ENCODE measurements at regions not wholly inside any gene's neighbourhood (a gene's known extent, or its start where the extent isn't known, plus 50 kb on each side); places are given as distances from the start of the nearest gene placed in this dataset.

GRCh38 chr9:78599926-78600325, 303.0 kb downstream of the PSAT1 start:
- Histone ChIP-seq H3K27me3 (ENCODE audit: control insufficient read depth, insufficient read depth, low read length) (no peaks in the 10 kb centered on the region), H3K36me3 (replicated peaks; ENCODE audit: control insufficient read depth, insufficient read depth, low read length) (no peaks in the 10 kb centered on the region), H3K4me3 (ENCODE audit: insufficient read depth, low read depth, low read length) (no peak overlapping the region)
- no peak for DNase-seq

- DNase-seq: no peak
- H3K27me3 ChIP-seq (ENCODE audit: control insufficient read depth, insufficient read depth, low read length): no peaks in the 10 kb centered on the region
- no peak overlapping the region for H3K4me3 ChIP-seq (ENCODE audit: insufficient read depth, low read depth, low read length)
- no peaks in the 10 kb centered on the region for H3K36me3 ChIP-seq (replicated peaks; ENCODE audit: control insufficient read depth, insufficient read depth, low read length)
Observed at GRCh38 chr9:78601957-78602565, 305.1 kb downstream of the PSAT1 start.

- DNase-seq: no peak
- no peak overlapping the region for H3K4me3 ChIP-seq (ENCODE audit: insufficient read depth, low read depth, low read length)
- no peaks in the 10 kb centered on the region for H3K36me3 ChIP-seq (replicated peaks; ENCODE audit: control insufficient read depth, insufficient read depth, low read length)
- no peaks in the 10 kb centered on the region for H3K27me3 ChIP-seq (ENCODE audit: control insufficient read depth, insufficient read depth, low read length)
Observed at GRCh38 chr9:78605041-78606000, 308.4 kb downstream of the PSAT1 start.

- Histone ChIP-seq H3K4me3 (ENCODE audit: insufficient read depth, low read depth, low read length) (no peak overlapping the region), H3K27me3 (ENCODE audit: control insufficient read depth, insufficient read depth, low read length) (no peaks in the 10 kb centered on the region), H3K36me3 (replicated peaks; ENCODE audit: control insufficient read depth, insufficient read depth, low read length) (no peaks in the 10 kb centered on the region)
- DNase-seq: no peak
Observed at GRCh38 chr9:78606001-78606379, 309.1 kb downstream of the PSAT1 start.

- H3K27me3 ChIP-seq (ENCODE audit: control insufficient read depth, insufficient read depth, low read length): no peaks in the 10 kb centered on the region
- no peak overlapping the region for H3K4me3 ChIP-seq (ENCODE audit: insufficient read depth, low read depth, low read length)
- H3K36me3 ChIP-seq (replicated peaks; ENCODE audit: control insufficient read depth, insufficient read depth, low read length): no peaks in the 10 kb centered on the region
- no peak for DNase-seq
Observed at GRCh38 chr9:78607853-78608252, 310.9 kb downstream of the PSAT1 start.

- H3K4me3 ChIP-seq (ENCODE audit: insufficient read depth, low read depth, low read length): no peak overlapping the region
- H3K27me3 ChIP-seq (ENCODE audit: control insufficient read depth, insufficient read depth, low read length): no peaks in the 10 kb centered on the region
- DNase-seq: no peak
- no peaks in the 10 kb centered on the region for H3K36me3 ChIP-seq (replicated peaks; ENCODE audit: control insufficient read depth, insufficient read depth, low read length)
Observed at GRCh38 chr9:78609450-78609849, 312.5 kb downstream of the PSAT1 start.

GRCh38 chr9:78612091-78612490, 315.2 kb downstream of the PSAT1 start:
- H3K36me3 ChIP-seq (replicated peaks; ENCODE audit: control insufficient read depth, insufficient read depth, low read length): no peaks in the 10 kb centered on the region
- DNase-seq: no peak
- H3K27me3 ChIP-seq (ENCODE audit: control insufficient read depth, insufficient read depth, low read length): no peaks in the 10 kb centered on the region
- no peak overlapping the region for H3K4me3 ChIP-seq (ENCODE audit: insufficient read depth, low read depth, low read length)

GRCh38 chr9:78613006-78613405, 316.1 kb downstream of the PSAT1 start:
- H3K27me3 ChIP-seq (ENCODE audit: control insufficient read depth, insufficient read depth, low read length): no peaks in the 10 kb centered on the region
- no peak overlapping the region for H3K4me3 ChIP-seq (ENCODE audit: insufficient read depth, low read depth, low read length)
- H3K36me3 ChIP-seq (replicated peaks; ENCODE audit: control insufficient read depth, insufficient read depth, low read length): no peaks in the 10 kb centered on the region
- no peak for DNase-seq

GRCh38 chr9:78614892-78615291, 318.0 kb downstream of the PSAT1 start:
- no peak overlapping the region for H3K4me3 ChIP-seq (ENCODE audit: insufficient read depth, low read depth, low read length)
- no peaks in the 10 kb centered on the region for H3K27me3 ChIP-seq (ENCODE audit: control insufficient read depth, insufficient read depth, low read length)
- H3K36me3 ChIP-seq (replicated peaks; ENCODE audit: control insufficient read depth, insufficient read depth, low read length): no peaks in the 10 kb centered on the region
- no peak for DNase-seq

GRCh38 chr9:78615372-78615771, 318.4 kb downstream of the PSAT1 start:
- H3K36me3 ChIP-seq (replicated peaks; ENCODE audit: control insufficient read depth, insufficient read depth, low read length): no peaks in the 10 kb centered on the region
- no peak for DNase-seq
- H3K4me3 ChIP-seq (ENCODE audit: insufficient read depth, low read depth, low read length): no peak overlapping the region
- no peaks in the 10 kb centered on the region for H3K27me3 ChIP-seq (ENCODE audit: control insufficient read depth, insufficient read depth, low read length)

GRCh38 chr9:78618735-78619134, 321.8 kb downstream of the PSAT1 start:
- DNase-seq: no peak

GRCh38 chr9:78620303-78620702, 323.4 kb downstream of the PSAT1 start:
- DNase-seq: no peak
- Histone ChIP-seq H3K4me3 (ENCODE audit: insufficient read depth, low read depth, low read length) (no peak overlapping the region), H3K27me3 (ENCODE audit: control insufficient read depth, insufficient read depth, low read length) (no peaks in the 10 kb centered on the region), H3K36me3 (replicated peaks; ENCODE audit: control insufficient read depth, insufficient read depth, low read length) (no peaks in the 10 kb centered on the region)

More at GRCh38 chr9:78618735-78619134, 321.8 kb downstream of the PSAT1 start:
- H3K27me3 ChIP-seq (ENCODE audit: control insufficient read depth, insufficient read depth, low read length): no peaks in the 10 kb centered on the region
- H3K36me3 ChIP-seq (replicated peaks; ENCODE audit: control insufficient read depth, insufficient read depth, low read length): no peaks in the 10 kb centered on the region
- no peak overlapping the region for H3K4me3 ChIP-seq (ENCODE audit: insufficient read depth, low read depth, low read length)

GRCh38 chr9:78620764-78621163, 323.8 kb downstream of the PSAT1 start:
- no peak for DNase-seq
- Histone ChIP-seq H3K27me3 (ENCODE audit: control insufficient read depth, insufficient read depth, low read length) (no peaks in the 10 kb centered on the region), H3K36me3 (replicated peaks; ENCODE audit: control insufficient read depth, insufficient read depth, low read length) (no peaks in the 10 kb centered on the region), H3K4me3 (ENCODE audit: insufficient read depth, low read depth, low read length) (no peak overlapping the region)

- DNase-seq: no peak
- H3K27me3 ChIP-seq (ENCODE audit: control insufficient read depth, insufficient read depth, low read length): no peaks in the 10 kb centered on the region
- no peak overlapping the region for H3K4me3 ChIP-seq (ENCODE audit: insufficient read depth, low read depth, low read length)
- no peaks in the 10 kb centered on the region for H3K36me3 ChIP-seq (replicated peaks; ENCODE audit: control insufficient read depth, insufficient read depth, low read length)
Observed at GRCh38 chr9:78622126-78622525, 325.2 kb downstream of the PSAT1 start.

GRCh38 chr9:78626971-78627370, 330.0 kb downstream of the PSAT1 start:
- no peak overlapping the region for H3K4me3 ChIP-seq (ENCODE audit: insufficient read depth, low read depth, low read length)
- no peaks in the 10 kb centered on the region for H3K36me3 ChIP-seq (replicated peaks; ENCODE audit: control insufficient read depth, insufficient read depth, low read length)
- no peak for DNase-seq
- H3K27me3 ChIP-seq (ENCODE audit: control insufficient read depth, insufficient read depth, low read length): no peaks in the 10 kb centered on the region
